SK-N-DZ (cell line): ENCODE measurements at regions not wholly inside any gene's neighbourhood (a gene's known extent, or its start where the extent isn't known, plus 50 kb on each side); places are given as distances from the start of the nearest gene placed in this dataset.

ENCODE experiments used
- DNase-seq: peaks from one replicate; pipeline ENCODE4 v3.0.0-alpha.2; 2015; ENCODE audit warnings: low spot score

- DNase-seq: no peak
These were observed 1096.6 kb downstream of the ARAP2 start for GRCh38 chr4:35147761-35148160.

DNA sequence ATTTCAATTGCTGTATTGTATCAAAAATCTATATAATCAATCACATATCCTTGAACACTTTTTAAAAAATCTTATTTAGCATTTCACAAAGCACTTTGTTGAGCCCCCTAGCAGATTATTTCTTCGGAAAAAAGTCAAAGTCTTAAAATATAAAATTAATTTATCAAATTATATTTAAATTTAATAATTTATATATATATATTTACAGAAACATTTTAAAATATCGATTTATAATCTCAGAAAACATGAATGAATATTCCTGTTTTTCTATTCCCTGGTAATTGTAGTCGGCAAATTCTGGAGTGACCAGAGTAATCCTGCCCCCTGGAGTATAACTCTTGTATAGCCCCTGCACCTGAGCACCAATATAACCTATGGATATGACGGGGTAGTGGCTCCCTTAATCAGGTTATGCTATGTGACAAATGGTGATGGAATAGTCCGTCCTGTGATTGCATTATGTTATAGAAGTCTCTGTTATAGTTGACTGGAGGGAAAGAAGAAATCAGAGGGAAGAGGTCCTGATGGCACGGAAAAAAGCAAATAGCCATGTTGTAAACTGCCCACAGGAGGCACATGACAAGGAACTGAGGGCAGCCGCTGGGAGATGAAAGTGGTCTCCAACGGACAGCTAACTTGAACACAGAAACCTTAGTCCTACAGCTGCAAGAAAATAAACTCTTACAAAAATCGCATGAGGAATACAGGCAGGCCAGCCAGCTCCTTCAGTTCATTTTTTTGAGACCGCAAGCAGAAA lies 1092.3 kb downstream of the ARAP2 start:
- peak; percentile 54 for DNase-seq

- DNase-seq: no peak
These were observed 1081.1 kb downstream of the ARAP2 start for GRCh38 chr4:35163168-35163567.

DNA sequence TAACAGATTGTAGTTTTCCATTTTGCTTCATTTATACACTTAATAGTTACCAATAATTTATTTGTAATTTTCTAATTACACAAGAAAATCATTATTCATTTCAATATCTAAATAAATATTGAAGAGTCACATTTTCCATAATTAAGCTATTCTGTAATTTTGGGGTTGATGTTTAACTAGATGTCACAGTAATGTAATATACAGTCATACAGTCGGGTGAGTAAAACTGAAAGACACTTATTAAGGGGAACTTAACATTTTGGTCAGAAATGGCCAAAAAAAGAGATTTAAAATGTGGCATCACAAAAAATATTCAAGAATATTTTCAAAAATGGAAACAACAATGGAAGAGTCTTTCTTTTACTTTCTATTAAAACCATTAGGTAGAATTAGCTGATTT lies 1080.3 kb downstream of the ARAP2 start:
- DNase-seq: no peak

- DNase-seq: no peak
These were observed 1077.8 kb downstream of the ARAP2 start for GRCh38 chr4:35166466-35166865.

GRCh38 chr4:35167385-35167784 lies 1076.9 kb downstream of the ARAP2 start:
- DNase-seq: no peak

DNA sequence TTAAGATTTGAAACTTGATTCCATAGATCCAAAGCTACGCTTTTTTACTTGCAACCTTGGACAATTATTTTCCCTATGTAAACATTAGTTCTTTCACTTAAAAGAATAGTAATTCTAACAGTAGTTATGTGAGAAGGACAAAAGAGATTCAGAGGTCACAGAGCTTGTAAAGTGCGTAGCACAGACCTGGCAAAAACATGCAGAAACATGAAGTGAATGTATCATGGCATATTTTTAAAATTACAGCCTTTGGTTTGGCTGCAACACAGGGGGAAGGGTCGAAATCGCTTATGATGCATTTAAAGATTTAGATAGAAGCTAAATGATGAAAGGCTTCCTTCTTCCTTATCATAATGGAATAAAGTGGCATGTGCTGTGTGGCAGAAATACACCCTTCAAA lies 1068.8 kb downstream of the ARAP2 start:
- DNase-seq: peak; percentile 1

DNA sequence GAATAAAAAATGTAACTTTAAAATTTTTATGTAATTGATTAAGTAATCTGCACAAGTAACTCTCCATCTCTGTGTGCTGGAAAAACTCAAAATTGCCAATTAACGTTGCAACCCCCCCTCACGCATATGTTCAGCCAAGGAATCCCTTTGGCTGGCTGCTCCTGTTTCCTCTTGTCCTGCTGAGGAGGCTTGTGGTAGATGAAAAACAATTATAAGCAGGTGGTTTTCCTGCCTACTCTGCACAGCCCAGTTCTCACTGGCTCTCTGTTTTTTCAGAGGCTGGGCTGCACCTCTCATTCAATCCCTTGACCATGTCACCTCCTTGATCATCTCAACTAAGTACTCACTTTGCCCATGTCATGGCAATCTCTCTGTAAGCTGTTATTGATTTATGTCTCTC lies 1068.4 kb downstream of the ARAP2 start:
- peak; percentile 41 for DNase-seq

DNA sequence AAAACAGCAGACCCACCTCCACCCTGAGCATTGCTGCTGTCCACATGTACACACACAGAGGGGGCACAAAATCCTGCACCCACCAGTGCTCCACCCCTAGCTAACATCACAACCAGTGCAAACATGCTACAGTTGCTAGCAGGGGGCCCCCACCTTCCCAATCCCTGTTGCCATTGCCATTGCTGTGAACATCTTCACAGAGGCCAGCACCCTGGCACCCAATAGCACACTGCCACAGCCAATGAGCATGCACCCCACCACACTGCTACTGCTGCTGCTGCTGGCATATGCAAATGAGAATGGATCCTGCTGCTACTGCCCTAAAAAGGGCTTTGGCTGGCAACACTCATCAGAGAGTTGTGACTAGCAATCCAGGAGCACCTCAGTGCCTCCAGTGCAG lies 1061.9 kb downstream of the ARAP2 start:
- no peak for DNase-seq

- no peak for DNase-seq
These were observed 1054.2 kb downstream of the ARAP2 start for GRCh38 chr4:35189988-35190613.

- DNase-seq: no peak
These were observed 1042.9 kb downstream of the ARAP2 start for GRCh38 chr4:35201403-35201802.

DNA sequence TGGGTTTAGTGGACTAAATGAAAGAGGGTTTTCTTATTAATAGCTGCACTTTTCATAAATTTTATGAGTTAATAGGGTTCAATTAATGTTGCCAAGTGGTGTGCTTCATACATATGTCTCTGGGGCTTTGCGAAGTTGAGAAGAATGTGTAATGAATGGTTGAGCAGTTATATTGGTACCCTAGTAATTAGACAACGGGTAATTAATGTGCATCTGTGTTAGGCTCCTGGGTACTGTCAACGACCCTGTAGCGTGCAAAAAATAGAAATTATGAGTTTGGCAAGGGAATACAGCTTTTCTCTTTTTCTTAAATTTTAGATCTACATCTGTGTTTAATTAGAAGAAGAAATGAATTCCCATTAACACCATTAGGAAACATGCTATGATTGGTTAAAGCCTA lies 1027.7 kb downstream of the ARAP2 start:
- no peak for DNase-seq

GRCh38 chr4:35217331-35217730 lies 1027.0 kb downstream of the ARAP2 start:
- no peak for DNase-seq

DNA sequence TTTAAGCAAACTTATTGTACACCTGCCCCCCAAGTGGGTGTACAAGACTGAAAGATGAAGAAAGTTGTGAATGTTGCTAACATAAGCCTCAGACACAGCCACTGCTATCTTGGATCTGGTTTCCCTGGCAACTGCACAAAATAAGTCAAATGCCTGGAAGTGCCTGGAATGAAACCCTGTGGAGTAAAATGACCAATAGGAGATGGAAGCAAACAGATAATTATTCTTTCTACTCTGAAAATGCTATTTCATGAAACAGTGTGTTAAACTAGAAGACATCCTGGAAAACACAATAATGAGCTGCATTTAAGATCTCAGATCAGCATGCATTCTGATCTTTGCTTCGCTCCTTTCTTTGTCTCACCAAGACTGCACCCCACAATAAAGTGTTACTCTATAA lies 1016.0 kb downstream of the ARAP2 start:
- peak; percentile 13 for DNase-seq

DNA sequence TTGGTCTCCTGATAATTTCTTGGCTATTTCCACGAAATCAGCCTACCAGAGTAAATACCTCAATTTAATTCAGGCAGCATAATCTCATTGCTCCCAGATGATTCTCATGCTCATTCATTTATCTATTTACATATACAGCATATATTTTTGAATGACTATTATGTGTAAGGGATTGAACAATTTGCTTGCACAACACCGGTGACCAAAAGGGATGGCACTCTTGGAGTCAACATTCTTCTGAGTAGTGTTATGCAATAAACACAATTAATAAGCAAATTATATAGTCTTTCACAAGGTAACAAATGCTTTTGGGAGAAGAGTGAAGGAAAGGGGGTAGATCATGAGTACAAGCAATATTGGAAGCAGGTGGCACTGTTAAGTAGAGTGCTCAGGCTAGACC lies 1015.3 kb downstream of the ARAP2 start:
- no peak for DNase-seq

- DNase-seq: no peak
These were observed 1006.4 kb downstream of the ARAP2 start for GRCh38 chr4:35237924-35238323.

DNA sequence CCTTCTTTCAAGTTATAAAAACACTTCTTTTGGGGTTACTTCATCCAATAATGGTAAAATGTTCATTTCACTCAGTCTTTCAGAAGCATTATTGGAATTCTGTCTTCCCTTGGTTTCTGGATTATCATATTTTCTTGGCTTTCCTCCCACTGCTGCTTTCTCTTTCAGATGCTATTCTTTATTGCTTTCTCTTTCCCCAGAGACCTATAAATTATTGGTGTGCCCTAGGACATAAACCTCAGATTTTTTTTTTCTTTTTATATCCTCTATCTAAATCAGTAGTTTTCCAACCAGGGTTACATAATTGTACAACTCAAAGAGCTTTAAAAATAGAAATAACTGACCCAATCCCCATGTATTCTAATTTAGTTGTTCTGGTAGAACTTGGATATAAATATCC lies 1005.5 kb downstream of the ARAP2 start:
- no peak for DNase-seq

DNA sequence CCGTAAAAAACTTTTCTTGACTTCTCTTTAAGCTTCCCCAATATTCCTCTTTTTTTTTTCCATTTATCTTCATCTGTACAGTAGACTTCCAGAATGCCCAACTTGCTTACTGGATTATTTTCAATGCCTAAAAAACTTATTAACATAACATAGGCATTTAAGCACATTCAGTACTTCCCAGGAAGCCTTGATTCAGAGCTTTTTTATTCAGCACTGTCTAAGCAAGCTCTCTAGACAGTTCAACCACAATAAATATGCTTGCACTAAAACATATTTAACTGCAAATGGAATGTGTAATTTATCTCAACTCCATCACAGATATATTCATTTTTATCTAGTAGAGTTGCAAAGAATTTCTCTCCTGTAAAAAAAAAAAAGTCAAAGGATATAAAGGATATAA lies 997.8 kb downstream of the ARAP2 start:
- no peak for DNase-seq

- no peak for DNase-seq
These were observed 997.3 kb downstream of the ARAP2 start for GRCh38 chr4:35247047-35247446.

DNA sequence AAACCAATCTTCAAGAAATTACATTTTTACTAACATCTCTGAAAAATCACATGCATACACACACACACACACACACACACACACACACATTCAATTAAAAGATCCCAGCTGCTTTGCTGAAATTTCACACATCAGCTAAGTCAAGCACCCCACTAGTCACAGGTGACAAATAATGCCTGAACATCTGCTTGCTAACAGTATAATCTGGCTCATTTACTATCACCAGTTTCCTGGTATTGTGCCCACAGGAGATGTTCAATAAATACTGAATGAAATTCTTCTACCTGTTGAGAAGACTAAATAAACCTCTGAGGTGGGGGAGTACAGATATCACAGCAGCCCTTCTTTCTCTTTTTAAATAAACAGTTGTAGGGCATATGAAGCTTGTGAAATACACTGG lies 994.0 kb downstream of the ARAP2 start:
- DNase-seq: no peak

DNA sequence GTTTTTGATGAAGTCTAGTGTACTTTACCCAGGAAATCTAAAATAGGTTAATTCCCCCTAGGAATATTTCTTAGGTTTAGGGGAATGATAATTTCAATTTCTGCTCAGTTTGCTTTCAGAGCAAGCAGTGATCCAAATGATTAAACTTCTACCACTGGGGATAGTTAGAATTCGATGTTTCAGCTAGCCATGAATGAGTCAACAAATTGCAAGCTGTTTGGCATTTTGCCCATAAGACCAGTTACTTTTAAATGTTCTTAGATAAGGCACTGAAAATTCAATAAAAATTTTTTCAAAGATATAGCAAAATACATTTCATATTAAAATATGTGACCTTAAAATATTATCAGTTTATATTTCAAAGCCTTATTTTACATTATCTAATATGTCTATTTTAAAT lies 993.6 kb downstream of the ARAP2 start:
- no peak for DNase-seq

DNA sequence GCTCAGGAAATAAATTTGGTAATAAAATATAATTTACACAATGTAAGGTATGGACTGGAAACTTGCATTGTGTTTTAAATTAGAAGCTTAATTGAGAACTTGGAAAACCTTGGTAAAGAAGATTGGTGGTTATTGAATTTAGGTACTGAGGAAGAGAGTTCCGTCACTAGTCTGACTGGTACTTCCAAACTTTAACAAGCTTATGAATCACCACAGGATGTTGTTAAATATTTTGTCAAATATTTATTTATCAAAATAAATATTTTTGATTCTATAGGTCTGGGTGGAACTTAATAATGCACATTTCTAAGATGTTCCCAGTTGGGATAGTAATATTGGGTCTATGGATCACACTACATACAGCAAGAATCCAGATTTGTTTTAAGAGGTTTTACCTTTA lies 992.2 kb downstream of the ARAP2 start:
- no peak for DNase-seq

DNA sequence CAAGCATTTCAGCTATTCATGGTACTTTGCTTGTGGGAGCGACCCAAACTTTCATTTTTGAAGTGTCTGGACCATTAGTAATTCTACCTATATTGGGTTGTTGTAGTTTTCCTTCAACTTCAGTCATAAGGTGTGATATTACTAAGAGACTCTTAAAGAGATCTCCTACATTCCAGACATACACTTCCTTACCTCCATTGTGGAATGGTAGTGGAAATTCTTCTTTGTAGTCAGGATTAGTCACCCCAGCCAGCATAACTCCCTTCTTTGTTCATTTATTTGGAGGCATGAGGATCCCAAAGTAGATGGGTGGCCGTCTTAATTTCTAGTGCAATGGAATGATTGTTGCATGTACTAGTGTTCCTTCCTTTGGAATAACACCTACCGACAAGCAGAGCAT lies 991.4 kb downstream of the ARAP2 start:
- no peak for DNase-seq

DNA sequence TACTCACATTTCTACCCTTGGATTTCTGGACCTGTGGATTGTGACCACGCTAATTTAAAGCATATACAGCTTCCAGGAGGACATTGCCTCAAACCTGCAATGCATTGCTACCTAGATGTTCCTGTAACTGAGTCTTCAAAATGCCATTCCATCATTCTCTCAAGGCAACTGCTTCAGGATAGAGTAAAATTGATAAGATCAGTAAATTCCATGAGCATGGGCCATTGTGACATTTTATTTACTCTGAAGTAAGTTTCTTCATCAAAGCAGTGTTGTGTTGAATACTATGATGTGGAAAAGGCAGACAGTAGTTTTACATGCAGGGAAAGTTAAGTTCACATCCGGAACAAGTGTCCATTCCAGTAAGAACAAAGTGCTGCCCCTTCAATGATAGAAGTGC lies 991.0 kb downstream of the ARAP2 start:
- DNase-seq: no peak
